Adrenal gland (tissue), 5 donors: ENCODE measurements at regions not wholly inside any gene's neighbourhood (a gene's known extent, or its start where the extent isn't known, plus 50 kb on each side); places are given as distances from the start of the nearest gene placed in this dataset.

Experiments used
- CTCF ChIP-seq, 6 experiments: fragments of 450-650 bp in 4 of 6; fragments of 200-600 bp in 2 of 6; sonication (generic) in 1 of 6; IDR thresholded peaks; 1 replicate in 5 of 6; 2 replicates in 1 of 6; pipeline versions ENCODE4 v1.5.1 to v1.8.0; 2016 to 2021; ENCODE audit warnings: antibody characterized with exemption in 6 of 6, mild to moderate bottlenecking in 2 of 6, moderate library complexity in 1 of 6
- POLR2A ChIP-seq, 2 donors: fragments of 450-650 bp; IDR thresholded peaks; one replicate each; pipeline ENCODE4 v1.6.1; 2017; ENCODE audit warnings: antibody characterized with exemption in 2 of 2, mild to moderate bottlenecking in 2 of 2, moderate library complexity in 1 of 2
- donor health status: DM: no; HTN: no; CAD: no.

GRCh38 chr2:13583609-13584008, 866.9 kb downstream of the TRIB2 start:
- TF ChIP-seq CTCF (IDR thresholded peaks at IDR 0.05) = no peak
- TF ChIP-seq POLR2A (IDR thresholded peaks at IDR 0.05) = no peak
